SU-DHL-6 (cell line): ENCODE measurements at regions not wholly inside any gene's neighbourhood (a gene's known extent, or its start where the extent isn't known, plus 50 kb on each side); places are given as distances from the start of the nearest gene placed in this dataset.

Source experiments
- EZH2phosphoT487 ChIP-seq: fragments of 200-600 bp; sonication (generic), shearing (Covaris generic); conservative IDR thresholded peaks from 2 replicates; pipeline ENCODE4 v1.6.1; 2018; ENCODE audit warnings: mild to moderate bottlenecking, antibody characterized with exemption, low read length, moderate library complexity, mixed read lengths
- TF ChIP-seq, protein P1 (sequence below): fragments of 200-600 bp; sonication (generic); IDR thresholded peaks from one replicate; pipeline ENCODE4 v1.5.1; 2017; ENCODE audit warnings: antibody characterized with exemption, mild to moderate bottlenecking, low read length, moderate library complexity; ENCODE audit not compliant: insufficient read depth, poor library complexity, severe bottlenecking

GRCh38 chr1:234963904-234964702 lies 164.5 kb downstream of the TOMM20 start:
- TF ChIP-seq, protein P1, sequence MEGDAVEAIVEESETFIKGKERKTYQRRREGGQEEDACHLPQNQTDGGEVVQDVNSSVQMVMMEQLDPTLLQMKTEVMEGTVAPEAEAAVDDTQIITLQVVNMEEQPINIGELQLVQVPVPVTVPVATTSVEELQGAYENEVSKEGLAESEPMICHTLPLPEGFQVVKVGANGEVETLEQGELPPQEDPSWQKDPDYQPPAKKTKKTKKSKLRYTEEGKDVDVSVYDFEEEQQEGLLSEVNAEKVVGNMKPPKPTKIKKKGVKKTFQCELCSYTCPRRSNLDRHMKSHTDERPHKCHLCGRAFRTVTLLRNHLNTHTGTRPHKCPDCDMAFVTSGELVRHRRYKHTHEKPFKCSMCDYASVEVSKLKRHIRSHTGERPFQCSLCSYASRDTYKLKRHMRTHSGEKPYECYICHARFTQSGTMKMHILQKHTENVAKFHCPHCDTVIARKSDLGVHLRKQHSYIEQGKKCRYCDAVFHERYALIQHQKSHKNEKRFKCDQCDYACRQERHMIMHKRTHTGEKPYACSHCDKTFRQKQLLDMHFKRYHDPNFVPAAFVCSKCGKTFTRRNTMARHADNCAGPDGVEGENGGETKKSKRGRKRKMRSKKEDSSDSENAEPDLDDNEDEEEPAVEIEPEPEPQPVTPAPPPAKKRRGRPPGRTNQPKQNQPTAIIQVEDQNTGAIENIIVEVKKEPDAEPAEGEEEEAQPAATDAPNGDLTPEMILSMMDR = no peak
- TF ChIP-seq EZH2phosphoT487 = no peak
